Nephron progenitor cell (in vitro differentiated cells): ENCODE measurements at regions not wholly inside any gene's neighbourhood (a gene's known extent, or its start where the extent isn't known, plus 50 kb on each side); places are given as distances from the start of the nearest gene placed in this dataset.
"Not testable (repeated sequence)": the region's sequence is repeated elsewhere in the genome, so short reads cannot be mapped to it uniquely, and the experiment has no call there.

Source experiments
- DNase-seq: peaks from one replicate; pipeline ENCODE4 v3.0.0; 2021
- H3K27ac Mint-ChIP-seq: 2 replicates; pipeline ENCODE4 v1.8.0; 2021; ENCODE audit warnings: mild to moderate bottlenecking, moderate library complexity, mixed read lengths
- H3K27me3 Mint-ChIP-seq: 2 replicates; pipeline ENCODE4 v1.8.0; 2021; ENCODE audit warnings: mild to moderate bottlenecking, low read depth, mixed read lengths; ENCODE audit not compliant: poor library complexity
- H3K36me3 Mint-ChIP-seq: 2 replicates; pipeline ENCODE4 v1.8.0; 2021; ENCODE audit warnings: low read depth, mixed read lengths
- H3K4me1 Mint-ChIP-seq: 2 replicates; pipeline ENCODE4 v1.8.0; 2021; ENCODE audit warnings: mixed read lengths
- H3K4me3 Mint-ChIP-seq: 2 replicates; pipeline ENCODE4 v1.8.0; 2021; ENCODE audit warnings: mild to moderate bottlenecking, moderate library complexity, mixed read lengths
- H3K9me3 Mint-ChIP-seq: 2 replicates; pipeline ENCODE4 v1.8.0; 2021; ENCODE audit warnings: mild to moderate bottlenecking, moderate library complexity, mixed read lengths
- TF ChIP-seq, protein P1 (sequence below): fragments of 200-600 bp; sonication (generic); IDR thresholded peaks from 2 replicates; pipeline ENCODE4 v1.5.0; 2021; ENCODE audit warnings: antibody characterized with exemption

DNA sequence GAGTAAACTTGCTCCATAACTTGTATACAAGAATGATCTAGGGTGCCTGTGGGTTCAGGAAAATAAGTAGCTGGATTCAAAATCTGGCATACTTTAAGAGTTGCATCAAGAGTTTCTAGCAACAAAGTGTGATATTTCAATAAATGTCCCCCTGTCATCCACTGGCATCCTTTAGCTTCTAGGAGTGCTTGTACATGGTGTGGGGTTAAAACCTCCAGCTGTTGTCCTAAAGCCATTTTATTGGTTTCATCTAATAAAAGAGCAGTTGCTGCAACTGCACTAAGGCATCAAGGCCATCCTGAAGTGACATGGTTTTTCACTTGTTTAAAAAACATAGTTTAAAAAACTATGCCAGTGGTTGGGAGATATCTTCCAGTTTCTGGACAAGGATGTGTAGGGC lies 148.4 kb downstream of the INHBA start:
- TF ChIP-seq, protein P1, sequence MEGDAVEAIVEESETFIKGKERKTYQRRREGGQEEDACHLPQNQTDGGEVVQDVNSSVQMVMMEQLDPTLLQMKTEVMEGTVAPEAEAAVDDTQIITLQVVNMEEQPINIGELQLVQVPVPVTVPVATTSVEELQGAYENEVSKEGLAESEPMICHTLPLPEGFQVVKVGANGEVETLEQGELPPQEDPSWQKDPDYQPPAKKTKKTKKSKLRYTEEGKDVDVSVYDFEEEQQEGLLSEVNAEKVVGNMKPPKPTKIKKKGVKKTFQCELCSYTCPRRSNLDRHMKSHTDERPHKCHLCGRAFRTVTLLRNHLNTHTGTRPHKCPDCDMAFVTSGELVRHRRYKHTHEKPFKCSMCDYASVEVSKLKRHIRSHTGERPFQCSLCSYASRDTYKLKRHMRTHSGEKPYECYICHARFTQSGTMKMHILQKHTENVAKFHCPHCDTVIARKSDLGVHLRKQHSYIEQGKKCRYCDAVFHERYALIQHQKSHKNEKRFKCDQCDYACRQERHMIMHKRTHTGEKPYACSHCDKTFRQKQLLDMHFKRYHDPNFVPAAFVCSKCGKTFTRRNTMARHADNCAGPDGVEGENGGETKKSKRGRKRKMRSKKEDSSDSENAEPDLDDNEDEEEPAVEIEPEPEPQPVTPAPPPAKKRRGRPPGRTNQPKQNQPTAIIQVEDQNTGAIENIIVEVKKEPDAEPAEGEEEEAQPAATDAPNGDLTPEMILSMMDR, result no peak
- no peak overlapping the region for H3K4me3 Mint-ChIP-seq
- H3K36me3 Mint-ChIP-seq, result no peaks in the 10 kb centered on the region
- no peaks in the 10 kb centered on the region for H3K27me3 Mint-ChIP-seq
- no peak overlapping the region for H3K27ac Mint-ChIP-seq
- DNase-seq, result no peak
- no peaks in the 10 kb centered on the region for H3K4me1 Mint-ChIP-seq
- H3K9me3 Mint-ChIP-seq, result peaks cover 30% of the 10 kb centered on the region

DNA sequence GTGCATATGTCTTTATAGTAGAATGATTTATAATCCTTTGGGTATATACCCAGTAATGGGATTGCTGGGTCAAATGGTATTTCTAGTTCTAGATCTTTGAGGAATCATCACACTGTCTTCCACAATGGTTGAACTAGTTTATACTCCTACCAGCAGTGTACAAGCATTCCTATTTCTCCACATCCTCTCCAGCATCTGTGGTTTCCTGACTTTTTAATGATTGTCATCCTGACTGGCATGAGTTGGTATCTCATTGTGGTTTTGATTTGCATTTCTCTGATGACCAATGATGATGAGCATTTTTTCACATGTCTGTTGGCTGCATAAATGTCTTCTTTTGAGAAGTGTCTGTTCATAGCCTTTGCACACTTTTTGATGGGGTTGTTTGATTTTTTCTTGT lies 152.8 kb downstream of the INHBA start:
- H3K4me1 Mint-ChIP-seq, DNase-seq, H3K27ac Mint-ChIP-seq, H3K36me3 Mint-ChIP-seq, H3K27me3 Mint-ChIP-seq, H3K4me3 Mint-ChIP-seq: not testable (repeated sequence)
- peaks cover 23% of the 10 kb centered on the region for H3K9me3 Mint-ChIP-seq

DNA sequence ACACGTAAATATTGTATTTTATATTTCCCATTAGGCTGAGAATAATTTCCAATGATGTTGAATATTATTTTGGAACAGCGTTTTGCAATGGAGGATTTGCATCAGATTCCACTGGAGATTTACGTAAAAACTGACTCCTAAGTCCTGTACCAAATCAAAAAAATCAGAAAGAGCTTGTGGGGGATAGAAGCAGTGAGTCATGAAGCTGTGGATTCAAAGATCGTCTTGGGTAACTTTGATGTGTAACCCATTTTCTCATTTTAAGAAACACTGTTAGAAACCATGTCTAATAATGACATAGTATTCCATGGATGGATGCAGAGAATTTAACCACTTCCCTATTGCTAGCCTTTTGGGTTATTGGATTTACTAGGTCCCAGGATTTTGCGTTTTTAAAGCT lies 158.6 kb downstream of the INHBA start:
- H3K27ac Mint-ChIP-seq, result no peak overlapping the region
- H3K4me1 Mint-ChIP-seq, result peaks cover 6% of the 10 kb centered on the region
- no peak for DNase-seq
- no peaks in the 10 kb centered on the region for H3K9me3 Mint-ChIP-seq
- no peak overlapping the region for H3K4me3 Mint-ChIP-seq
- TF ChIP-seq, protein P1, result no peak
- no peaks in the 10 kb centered on the region for H3K36me3 Mint-ChIP-seq
- H3K27me3 Mint-ChIP-seq, result no peaks in the 10 kb centered on the region

DNA sequence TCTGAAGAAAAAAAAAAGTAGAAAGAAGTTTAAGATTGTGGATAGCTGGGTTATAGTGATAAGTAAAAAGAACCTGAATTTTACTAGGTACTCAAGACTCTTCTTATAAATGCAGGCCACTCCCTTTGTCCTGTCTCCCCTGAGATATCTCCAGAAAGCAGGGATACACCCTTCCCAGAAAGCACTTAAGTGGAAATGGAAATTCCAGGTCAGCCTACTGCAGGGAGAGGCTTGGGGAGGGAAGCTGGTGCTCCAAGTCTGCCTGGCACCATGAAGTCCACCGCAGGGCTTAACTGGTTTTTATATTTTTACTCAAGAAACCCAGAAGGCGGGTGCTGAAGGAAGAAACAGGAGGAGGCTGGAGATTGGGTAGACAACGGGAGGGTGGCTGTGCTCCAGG lies 162.3 kb downstream of the INHBA start:
- Mint-ChIP-seq H3K4me3 (no peak overlapping the region), H3K27me3 (no peaks in the 10 kb centered on the region), H3K27ac (no peak overlapping the region), H3K4me1 (peaks cover 17% of the 10 kb centered on the region), H3K36me3 (no peaks in the 10 kb centered on the region), H3K9me3 (no peaks in the 10 kb centered on the region)
- DNase-seq, result no peak
- TF ChIP-seq, protein P1, result no peak

DNA sequence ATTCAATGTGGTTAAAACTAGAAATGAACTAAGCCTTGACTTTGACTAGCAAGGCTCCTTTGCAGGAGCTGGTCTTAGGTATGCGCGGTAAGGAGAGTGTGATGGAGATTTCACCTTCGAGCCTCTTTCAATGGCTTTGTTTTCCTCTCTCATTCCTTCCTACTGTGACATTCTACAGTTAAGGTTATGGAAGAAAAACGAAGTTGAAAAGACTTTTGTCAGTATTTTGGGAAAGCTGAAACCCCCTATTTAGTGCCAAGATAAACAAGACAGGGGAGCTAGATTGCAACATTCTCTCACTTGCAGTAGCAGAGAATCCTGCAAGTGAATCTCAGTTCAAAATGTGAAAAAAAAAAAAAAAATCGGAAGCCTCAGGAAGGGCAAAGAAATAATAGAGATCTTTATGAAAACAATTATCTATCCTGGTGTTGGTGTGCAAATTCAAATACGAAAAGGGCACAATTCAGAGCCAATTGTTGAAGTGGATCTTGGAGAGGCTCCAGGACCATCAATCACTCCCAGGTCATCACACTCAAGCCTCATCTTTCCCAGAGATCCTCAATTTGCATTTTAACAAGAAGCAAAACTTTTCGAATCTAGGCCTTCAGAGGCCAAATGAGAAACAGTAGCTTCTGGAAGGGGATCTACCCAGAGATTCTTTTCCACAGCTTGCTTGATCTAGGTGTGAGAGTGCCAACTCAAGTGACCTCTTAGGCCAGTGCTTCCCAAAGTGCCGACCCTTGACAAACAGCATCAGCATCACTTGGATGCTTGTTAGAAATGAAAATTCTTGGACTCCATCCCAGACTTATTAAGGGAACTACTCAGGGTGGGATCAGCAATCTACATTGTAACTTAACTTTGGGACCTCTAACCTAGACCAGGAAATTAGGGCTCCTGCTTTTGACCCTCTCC lies 163.8 kb downstream of the INHBA start:
- H3K36me3 Mint-ChIP-seq, result no peaks in the 10 kb centered on the region

DNA sequence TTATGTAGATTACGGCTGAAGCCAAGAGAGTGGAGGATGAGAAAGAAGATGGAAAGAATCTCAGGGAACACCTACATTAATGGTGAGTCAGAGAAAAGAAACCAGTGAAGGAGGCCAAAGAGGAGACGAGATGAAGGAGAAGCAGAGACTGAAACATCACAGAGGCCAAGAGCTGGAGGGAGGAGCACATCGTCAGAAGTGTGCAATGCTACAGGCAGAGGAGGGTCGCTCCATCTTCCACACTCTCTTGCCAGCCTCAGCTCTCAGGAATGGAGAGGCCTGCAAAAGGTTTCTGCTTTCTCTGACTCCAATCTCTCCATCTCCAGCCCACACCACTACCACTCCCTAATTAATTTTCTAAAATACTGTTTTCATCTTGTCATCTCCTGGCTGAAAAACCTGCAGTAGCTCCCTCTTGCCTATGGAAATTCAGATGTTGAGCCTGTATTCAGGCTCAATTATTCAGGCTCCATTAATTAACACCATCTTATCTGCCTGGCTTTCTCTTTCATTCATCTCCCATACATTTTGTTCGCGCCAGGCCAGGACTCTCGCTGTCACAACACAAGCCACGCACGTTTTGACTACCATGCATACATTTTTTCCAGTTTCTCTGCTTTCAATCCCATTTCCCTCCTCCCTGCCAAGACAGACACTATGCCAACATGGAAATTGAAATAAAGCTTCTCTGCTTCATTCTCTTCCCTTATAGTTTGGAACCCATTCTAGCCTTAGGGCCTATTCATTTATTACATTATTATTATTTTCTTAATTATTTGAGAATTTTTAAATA lies 165.8 kb downstream of the INHBA start:
- peaks cover 21% of the 10 kb centered on the region for H3K4me1 Mint-ChIP-seq
- no peak for DNase-seq
- TF ChIP-seq, protein P1, result no peak
- no peaks in the 10 kb centered on the region for H3K36me3 Mint-ChIP-seq
- H3K9me3 Mint-ChIP-seq, result peaks cover 9% of the 10 kb centered on the region
- peaks cover 6% of the 10 kb centered on the region for H3K27me3 Mint-ChIP-seq
- no peak overlapping the region for H3K4me3 Mint-ChIP-seq
- H3K27ac Mint-ChIP-seq, result no peak overlapping the region

More for the DNA sequence above, 163.8 kb downstream of the INHBA start:
- Mint-ChIP-seq H3K4me3 (no peak overlapping the region), H3K27me3 (peaks cover 2% of the 10 kb centered on the region), H3K9me3 (peaks cover 3% of the 10 kb centered on the region), H3K4me1 (peaks cover 21% of the 10 kb centered on the region), H3K27ac (no peak overlapping the region)
- DNase-seq, result no peak
- TF ChIP-seq, protein P1, result no peak
